Upper lobe of right lung (tissue), 1 donor: ENCODE measurements at regions not wholly inside any gene's neighbourhood (a gene's known extent, or its start where the extent isn't known, plus 50 kb on each side); places are given as distances from the start of the nearest gene placed in this dataset.

Experiments used
- ATAC-seq: fragments of 200-7000 bp; cut with Tn5 transposase; one replicate; pipeline ENCODE4 v1.9.1; 2020; ENCODE audit warnings: mild to moderate bottlenecking, moderate library complexity
- DNase-seq: peaks from one replicate; pipeline ENCODE4 v3.0.0-alpha.2; 2020
- H3K27ac ChIP-seq: fragments of 200-600 bp; one replicate; pipeline ENCODE4 v1.8.0; 2022
- H3K27me3 ChIP-seq: fragments of 200-600 bp; one replicate; pipeline ENCODE4 v1.8.0; 2022; ENCODE audit warnings: mild to moderate bottlenecking
- H3K36me3 ChIP-seq: fragments of 200-600 bp; one replicate; pipeline ENCODE4 v1.8.0; 2022
- H3K4me1 ChIP-seq: fragments of 200-600 bp; one replicate; pipeline ENCODE4 v1.8.0; 2022
- H3K4me3 ChIP-seq: fragments of 200-600 bp; one replicate; pipeline ENCODE4 v1.8.0; 2022; ENCODE audit warnings: mild to moderate bottlenecking
- H3K9me3 ChIP-seq: fragments of 200-600 bp; one replicate; pipeline ENCODE4 v1.8.0; 2022
- CTCF ChIP-seq: fragments of 200-600 bp; IDR thresholded peaks from one replicate; pipeline ENCODE4 v1.8.0; 2022; ENCODE audit warnings: antibody characterized with exemption
- intact Hi-C: fragments of 100-400 bp; cut with DNase I; formaldehyde crosslinking; loops from one replicate; pipeline ENCODE4 v1.11.0; 2022
- donor health status: DM: no; HTN: yes; CAD: no; lungs with severe emphysema.

GRCh38 chr12:84793558-84794367 lies 118.8 kb downstream of the SLC6A15 start:
- DNase-seq (no peak), ATAC-seq (no peak)
- no peaks in the 10 kb centered on the region for H3K9me3 ChIP-seq
- H3K4me1 ChIP-seq: no peaks in the 10 kb centered on the region
- H3K27ac ChIP-seq: no peak overlapping the region
- no peak overlapping the region for H3K4me3 ChIP-seq
- TF ChIP-seq CTCF: no peak
- H3K36me3 ChIP-seq: no peaks in the 10 kb centered on the region
- intact Hi-C loops: no loop called here
- H3K27me3 ChIP-seq: no peaks in the 10 kb centered on the region

GRCh38 chr12:84791444-84791843 lies 121.2 kb downstream of the SLC6A15 start:
- H3K27me3 ChIP-seq: no peaks in the 10 kb centered on the region
- H3K4me3 ChIP-seq: no peak overlapping the region
- H3K9me3 ChIP-seq: no peaks in the 10 kb centered on the region
- H3K27ac ChIP-seq: no peak overlapping the region
- no peaks in the 10 kb centered on the region for H3K4me1 ChIP-seq
- ATAC-seq: no peak
- intact Hi-C loops: no loop called here
- TF ChIP-seq CTCF: no peak
- no peak for DNase-seq
- H3K36me3 ChIP-seq: no peaks in the 10 kb centered on the region

GRCh38 chr12:84789184-84789583 lies 123.4 kb downstream of the SLC6A15 start:
- Histone ChIP-seq H3K27ac (no peak overlapping the region), H3K27me3 (no peaks in the 10 kb centered on the region), H3K9me3 (no peaks in the 10 kb centered on the region), H3K4me1 (no peaks in the 10 kb centered on the region), H3K4me3 (no peak overlapping the region), H3K36me3 (no peaks in the 10 kb centered on the region)
- intact Hi-C loops: no loop called here
- DNase-seq (no peak), ATAC-seq (no peak)
- no peak for TF ChIP-seq CTCF

- ATAC-seq: no peak
- no peak for DNase-seq
- Histone ChIP-seq H3K27me3 (no peaks in the 10 kb centered on the region), H3K27ac (no peak overlapping the region), H3K4me3 (no peak overlapping the region), H3K9me3 (no peaks in the 10 kb centered on the region), H3K36me3 (no peaks in the 10 kb centered on the region), H3K4me1 (no peaks in the 10 kb centered on the region)
- TF ChIP-seq CTCF: no peak
- intact Hi-C loops: no loop called here
Observed at GRCh38 chr12:84787253-84787652, 125.3 kb downstream of the SLC6A15 start.

- Histone ChIP-seq H3K27ac (no peak overlapping the region), H3K27me3 (no peaks in the 10 kb centered on the region), H3K36me3 (no peaks in the 10 kb centered on the region), H3K4me3 (no peak overlapping the region), H3K9me3 (no peaks in the 10 kb centered on the region), H3K4me1 (no peaks in the 10 kb centered on the region)
- DNase-seq (no peak), ATAC-seq (no peak)
- no peak for TF ChIP-seq CTCF
- intact Hi-C loops: no loop called here
Observed at GRCh38 chr12:84786622-84787021, 126.0 kb downstream of the SLC6A15 start.
